Keratinocyte (primary cell): ENCODE measurements at regions not wholly inside any gene's neighbourhood (a gene's known extent, or its start where the extent isn't known, plus 50 kb on each side); places are given as distances from the start of the nearest gene placed in this dataset.

ENCODE experiments used
- DNase-seq: peaks from one replicate; pipeline ENCODE4 v3.0.0-alpha.2; 2011; ENCODE audit warnings: low read depth, missing footprints, low spot score
- FAIRE-seq: peaks from 2 replicates; lab custom pipeline; 2011; peaks lifted over from hg19 to GRCh38; lab: Jason Lieb, UNC
- H2AFZ ChIP-seq: 2 replicates; pipeline ENCODE4 v1.6.0; 2012; ENCODE audit warnings: low read length, control low read depth, inconsistent platforms; ENCODE audit not compliant: control insufficient read depth
- H3K27ac ChIP-seq: 2 replicates; pipeline ENCODE4 v1.5.1; 2011; ENCODE audit warnings: low read length; ENCODE audit not compliant: control insufficient read depth, insufficient read depth
- H3K27me3 ChIP-seq: 3 replicates; pipeline ENCODE4 v1.6.0; 2011; ENCODE audit warnings: low read length; ENCODE audit not compliant: control insufficient read depth, insufficient read depth; ENCODE audit errors: extremely low read depth
- H3K36me3 ChIP-seq, 2 experiments: 2 replicates in 1 of 2; 3 replicates in 1 of 2; pipeline ENCODE4 v1.5.1; 2011; ENCODE audit warnings: low read length in 2 of 2, mild to moderate bottlenecking in 1 of 2; ENCODE audit not compliant: control insufficient read depth in 2 of 2, insufficient read depth in 2 of 2; ENCODE audit errors: extremely low read depth in 1 of 2
- H3K4me1 ChIP-seq: 3 replicates; pipeline ENCODE4 v1.5.1; 2011; ENCODE audit warnings: low read length; ENCODE audit not compliant: control insufficient read depth, insufficient read depth; ENCODE audit errors: extremely low read depth
- H3K4me2 ChIP-seq: 3 replicates; pipeline ENCODE4 v1.6.0; 2011; ENCODE audit warnings: low read depth, low read length; ENCODE audit not compliant: control insufficient read depth, insufficient read depth; ENCODE audit errors: extremely low read depth
- H3K4me3 ChIP-seq, 3 experiments: fragments of 200-600 bp in 1 of 3; sonication (generic) in 1 of 3; 2 replicates in 2 of 3; 3 replicates in 1 of 3; pipeline ENCODE4 v1.5.1; 2011 to 2016; ENCODE audit warnings: low read length in 3 of 3, mild to moderate bottlenecking in 3 of 3, control low read depth in 2 of 3, inconsistent platforms in 1 of 3, low read depth in 1 of 3, mixed read lengths in 1 of 3, mixed run types in 1 of 3, moderate library complexity in 1 of 3; ENCODE audit not compliant: control insufficient read depth in 2 of 3, insufficient read depth in 2 of 3; ENCODE audit errors: extremely low read depth in 1 of 3
- H3K79me2 ChIP-seq: 2 replicates; pipeline ENCODE4 v1.6.0; 2012; ENCODE audit warnings: low read length; ENCODE audit not compliant: control insufficient read depth, insufficient read depth
- H3K9ac ChIP-seq: 3 replicates; pipeline ENCODE4 v1.6.0; 2011; ENCODE audit warnings: low read length; ENCODE audit not compliant: control insufficient read depth, insufficient read depth; ENCODE audit errors: extremely low read depth
- H3K9me1 ChIP-seq: 3 replicates; pipeline ENCODE4 v1.6.0; 2011; ENCODE audit warnings: low read length; ENCODE audit not compliant: control insufficient read depth, insufficient read depth; ENCODE audit errors: extremely low read depth
- H3K9me3 ChIP-seq: 2 replicates; pipeline ENCODE4 v1.5.1; 2012; ENCODE audit warnings: low read depth, low read length; ENCODE audit not compliant: control insufficient read depth
- H4K20me1 ChIP-seq: 3 replicates; pipeline ENCODE4 v1.6.0; 2011; ENCODE audit warnings: low read length; ENCODE audit not compliant: control insufficient read depth, insufficient read depth; ENCODE audit errors: extremely low read depth
- EZH2 ChIP-seq: IDR thresholded peaks from one replicate; pipeline ENCODE4 v1.6.1; 2012; ENCODE audit warnings: inconsistent platforms, mild to moderate bottlenecking, low read length, moderate library complexity
- dilution Hi-C: fragments of 300-500 bp; cut with MboI; formaldehyde crosslinking; loops from one replicate; pipeline ENCODE4 v1.7.0; 2020; ENCODE audit warnings: low sequenced_read_pairs; ENCODE audit not compliant: extremely low pct_ligation_motif_present
- TF ChIP-seq, protein P1 (sequence below), 3 experiments: IDR thresholded peaks in 1 of 3; conservative IDR thresholded peaks in 1 of 3; optimal IDR thresholded peaks in 1 of 3; 2 replicates in 2 of 3; 3 replicates in 1 of 3; pipeline versions ENCODE3 to v1.5.1; 2011; ENCODE audit warnings: low read length in 3 of 3, mild to moderate bottlenecking in 3 of 3, moderate library complexity in 2 of 3, control low read depth in 1 of 3, inconsistent platforms in 1 of 3; ENCODE audit not compliant: insufficient read depth in 2 of 3; ENCODE audit errors: extremely low read depth in 1 of 3

DNA sequence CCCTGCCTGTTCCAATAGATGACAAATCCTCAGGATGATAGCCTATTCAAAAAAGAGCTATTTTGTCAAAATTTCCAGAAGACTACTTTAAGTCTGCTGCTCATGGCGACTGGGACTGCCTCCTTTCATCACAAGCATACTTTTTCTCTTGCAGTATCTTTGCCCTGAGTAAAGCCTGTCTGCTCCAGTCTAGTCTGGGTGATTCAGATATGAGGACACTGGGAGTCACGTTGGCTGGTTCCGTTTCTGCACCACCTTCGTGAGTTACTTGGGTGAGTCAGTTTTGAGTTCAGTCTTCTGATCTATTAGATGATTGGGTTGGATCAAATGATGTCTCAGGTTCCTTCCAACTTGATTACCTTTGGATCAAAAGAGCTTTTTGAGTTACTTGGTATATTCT lies 301.3 kb upstream of the STXBP6 start:
- FAIRE-seq = no peak
- TF ChIP-seq EZH2 = no peak
- TF ChIP-seq, protein P1, sequence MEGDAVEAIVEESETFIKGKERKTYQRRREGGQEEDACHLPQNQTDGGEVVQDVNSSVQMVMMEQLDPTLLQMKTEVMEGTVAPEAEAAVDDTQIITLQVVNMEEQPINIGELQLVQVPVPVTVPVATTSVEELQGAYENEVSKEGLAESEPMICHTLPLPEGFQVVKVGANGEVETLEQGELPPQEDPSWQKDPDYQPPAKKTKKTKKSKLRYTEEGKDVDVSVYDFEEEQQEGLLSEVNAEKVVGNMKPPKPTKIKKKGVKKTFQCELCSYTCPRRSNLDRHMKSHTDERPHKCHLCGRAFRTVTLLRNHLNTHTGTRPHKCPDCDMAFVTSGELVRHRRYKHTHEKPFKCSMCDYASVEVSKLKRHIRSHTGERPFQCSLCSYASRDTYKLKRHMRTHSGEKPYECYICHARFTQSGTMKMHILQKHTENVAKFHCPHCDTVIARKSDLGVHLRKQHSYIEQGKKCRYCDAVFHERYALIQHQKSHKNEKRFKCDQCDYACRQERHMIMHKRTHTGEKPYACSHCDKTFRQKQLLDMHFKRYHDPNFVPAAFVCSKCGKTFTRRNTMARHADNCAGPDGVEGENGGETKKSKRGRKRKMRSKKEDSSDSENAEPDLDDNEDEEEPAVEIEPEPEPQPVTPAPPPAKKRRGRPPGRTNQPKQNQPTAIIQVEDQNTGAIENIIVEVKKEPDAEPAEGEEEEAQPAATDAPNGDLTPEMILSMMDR (optimal IDR thresholded peaks at IDR 0.05 in 1 of 3, IDR thresholded peaks at IDR 0.05 in 1 of 3, conservative IDR thresholded peaks at IDR 0.05 in 1 of 3; ENCODE audit: extremely low read depth in 1 of 3, insufficient read depth in 2 of 3, low read length in 3 of 3) = no peak
- Histone ChIP-seq H3K9me1 (no peaks in the 10 kb centered on the region), H3K79me2 (no peaks in the 10 kb centered on the region), H4K20me1 (no peaks in the 10 kb centered on the region), H3K4me3 (no peak overlapping the region), H3K9me3 (no peaks in the 10 kb centered on the region), H3K27ac (no peak overlapping the region), H3K36me3 (no peaks in the 10 kb centered on the region), H3K4me1 (no peaks in the 10 kb centered on the region), H2AFZ (no peak overlapping the region), H3K4me2 (no peak overlapping the region), H3K27me3 (no peaks in the 10 kb centered on the region), H3K9ac (no peak overlapping the region)
- dilution Hi-C loops = no loop called here
- DNase-seq = no peak

DNA sequence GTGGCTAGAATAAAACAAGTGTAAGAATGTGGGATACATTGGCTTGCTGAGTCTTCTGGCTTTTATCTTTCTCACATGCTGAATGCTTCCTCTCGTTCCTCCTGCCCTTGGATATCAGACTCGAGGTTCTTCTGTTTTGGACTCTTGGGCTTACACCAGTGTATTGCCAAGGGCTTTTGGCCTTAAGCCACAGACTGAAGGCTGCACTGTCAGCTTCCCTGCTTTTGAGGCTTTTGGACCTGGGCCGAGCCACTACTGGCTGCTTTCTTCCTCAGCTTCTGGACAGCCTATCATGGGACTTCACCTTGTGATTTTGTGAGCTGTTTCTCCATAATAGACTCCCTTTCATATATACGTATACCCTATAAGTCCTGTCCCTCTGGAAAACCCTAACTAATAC lies 300.9 kb upstream of the STXBP6 start:
- Histone ChIP-seq H3K36me3 (no peaks in the 10 kb centered on the region), H4K20me1 (no peaks in the 10 kb centered on the region), H3K9me1 (no peaks in the 10 kb centered on the region), H3K27me3 (no peaks in the 10 kb centered on the region), H2AFZ (no peak overlapping the region), H3K9ac (no peak overlapping the region), H3K9me3 (no peaks in the 10 kb centered on the region), H3K79me2 (no peaks in the 10 kb centered on the region), H3K4me1 (no peaks in the 10 kb centered on the region), H3K4me2 (no peak overlapping the region), H3K27ac (no peak overlapping the region), H3K4me3 (no peak overlapping the region)
- dilution Hi-C loops = no loop called here
- DNase-seq (no peak), FAIRE-seq (no peak)
- TF ChIP-seq EZH2 = no peak
- TF ChIP-seq, protein P1 (optimal IDR thresholded peaks at IDR 0.05 in 1 of 3, IDR thresholded peaks at IDR 0.05 in 1 of 3, conservative IDR thresholded peaks at IDR 0.05 in 1 of 3; ENCODE audit: extremely low read depth in 1 of 3, insufficient read depth in 2 of 3, low read length in 3 of 3) = no peak
